Ascending aorta (tissue), 2 donors: ENCODE measurements at regions not wholly inside any gene's neighbourhood (a gene's known extent, or its start where the extent isn't known, plus 50 kb on each side); places are given as distances from the start of the nearest gene placed in this dataset.

Source experiments
- DNase-seq, 2 donors: peaks; one replicate each; pipeline ENCODE4 v3.0.0-alpha.2; 2019; ENCODE audit warnings: low spot score in 2 of 2
- H3K27ac ChIP-seq, 2 donors: fragments of 200-600 bp; sonication (generic); one replicate each; pipeline ENCODE4 v1.5.1; 2016 to 2017; ENCODE audit warnings: mild to moderate bottlenecking in 1 of 2
- H3K27me3 ChIP-seq: fragments of 200-600 bp; sonication (generic); one replicate; pipeline ENCODE4 v1.5.1; 2017
- H3K36me3 ChIP-seq, 2 donors: fragments of 200-600 bp; sonication (generic); one replicate each; pipeline ENCODE4 v1.5.1; 2016
- H3K4me1 ChIP-seq, 2 donors: fragments of 200-600 bp; sonication (generic); one replicate each; pipeline ENCODE4 v1.5.1; 2016 to 2017; ENCODE audit warnings: mild to moderate bottlenecking in 1 of 2
- H3K4me3 ChIP-seq, 2 donors: fragments of 200-600 bp; sonication (generic); one replicate each; pipeline ENCODE4 v1.5.1; 2016 to 2017; ENCODE audit warnings: mild to moderate bottlenecking in 1 of 2
- H3K9me3 ChIP-seq, 2 donors: fragments of 200-600 bp; sonication (generic); one replicate each; pipeline ENCODE4 v1.5.1; 2016
- CTCF ChIP-seq, 3 experiments: fragments of 200-600 bp in 2 of 3; fragments of 450-650 bp in 1 of 3; sonication (generic) in 2 of 3; IDR thresholded peaks; one replicate each; pipeline ENCODE4 v1.5.1; 2016 to 2019; ENCODE audit warnings: antibody characterized with exemption in 3 of 3, mild to moderate bottlenecking in 1 of 3, moderate library complexity in 1 of 3
- intact Hi-C: fragments of 100-400 bp; cut with DNase I; formaldehyde crosslinking; loops from one replicate; pipeline ENCODE4 v1.15.1; 2023

- H3K4me1 ChIP-seq = peaks cover 0 to 4% of the 10 kb centered on the region in 2 donors
- H3K27ac ChIP-seq = no peak overlapping the region
- no peak for DNase-seq
- H3K9me3 ChIP-seq = no peaks in the 10 kb centered on the region
- intact Hi-C loops = no loop called here
- TF ChIP-seq CTCF (IDR thresholded peaks at IDR 0.05) = no peak
- no peak overlapping the region for H3K4me3 ChIP-seq
- no peaks in the 10 kb centered on the region for H3K27me3 ChIP-seq
- H3K36me3 ChIP-seq = no peaks in the 10 kb centered on the region
Observed at GRCh38 chr1:83503153-83503552, 495.8 kb downstream of the TTLL7 start.

- TF ChIP-seq CTCF (IDR thresholded peaks at IDR 0.05) = no peak
- H3K27ac ChIP-seq = no peak overlapping the region
- intact Hi-C loops = no loop called here
Observed at GRCh38 chr1:83500987-83501591, 497.8 kb downstream of the TTLL7 start.

GRCh38 chr1:83500531-83500930, 498.4 kb downstream of the TTLL7 start:
- Histone ChIP-seq H3K27ac (no peak overlapping the region), H3K27me3 (no peaks in the 10 kb centered on the region), H3K4me1 (peaks cover 0 to 2% of the 10 kb centered on the region in 2 donors), H3K9me3 (no peaks in the 10 kb centered on the region), H3K4me3 (no peak overlapping the region), H3K36me3 (no peaks in the 10 kb centered on the region)
- DNase-seq = no peak
- TF ChIP-seq CTCF (IDR thresholded peaks at IDR 0.05) = no peak
- intact Hi-C loops = no loop called here

More at GRCh38 chr1:83500987-83501591, 497.8 kb downstream of the TTLL7 start:
- Histone ChIP-seq H3K4me3 (no peak overlapping the region), H3K36me3 (no peaks in the 10 kb centered on the region), H3K9me3 (no peaks in the 10 kb centered on the region), H3K27me3 (no peaks in the 10 kb centered on the region), H3K4me1 (peaks cover 0 to 2% of the 10 kb centered on the region in 2 donors)
- no peak for DNase-seq

- H3K9me3 ChIP-seq = no peaks in the 10 kb centered on the region
- DNase-seq = no peak
- TF ChIP-seq CTCF (IDR thresholded peaks at IDR 0.05) = no peak
- H3K27ac ChIP-seq = no peak overlapping the region
- intact Hi-C loops = no loop called here
- H3K4me3 ChIP-seq = no peak overlapping the region
- H3K36me3 ChIP-seq = no peaks in the 10 kb centered on the region
- H3K27me3 ChIP-seq = no peaks in the 10 kb centered on the region
- peaks cover 0 to 2% of the 10 kb centered on the region in 2 donors for H3K4me1 ChIP-seq
Observed at GRCh38 chr1:83499998-83500397, 498.9 kb downstream of the TTLL7 start.

- no peak for DNase-seq
- no peak overlapping the region for H3K27ac ChIP-seq
- no peak overlapping the region for H3K4me3 ChIP-seq
- intact Hi-C loops = no loop called here
- TF ChIP-seq CTCF (IDR thresholded peaks at IDR 0.05) = no peak
- H3K27me3 ChIP-seq = no peaks in the 10 kb centered on the region
- no peaks in the 10 kb centered on the region for H3K4me1 ChIP-seq
- no peaks in the 10 kb centered on the region for H3K36me3 ChIP-seq
- H3K9me3 ChIP-seq = no peaks in the 10 kb centered on the region
Observed at GRCh38 chr1:83497563-83497962, 501.4 kb downstream of the TTLL7 start.

- DNase-seq = no peak
- Histone ChIP-seq H3K27me3 (no peaks in the 10 kb centered on the region), H3K4me1 (no peaks in the 10 kb centered on the region), H3K4me3 (no peak overlapping the region), H3K9me3 (no peaks in the 10 kb centered on the region), H3K36me3 (no peaks in the 10 kb centered on the region), H3K27ac (no peak overlapping the region)
- intact Hi-C loops = no loop called here
- no peak for TF ChIP-seq CTCF (IDR thresholded peaks at IDR 0.05)
Observed at GRCh38 chr1:83495560-83495959, 503.4 kb downstream of the TTLL7 start.
